ENCODE measurements at regions not wholly inside any gene's neighbourhood (a gene's known extent, or its start where the extent isn't known, plus 50 kb on each side); places are given as distances from the start of the nearest gene placed in this dataset.

DNA sequence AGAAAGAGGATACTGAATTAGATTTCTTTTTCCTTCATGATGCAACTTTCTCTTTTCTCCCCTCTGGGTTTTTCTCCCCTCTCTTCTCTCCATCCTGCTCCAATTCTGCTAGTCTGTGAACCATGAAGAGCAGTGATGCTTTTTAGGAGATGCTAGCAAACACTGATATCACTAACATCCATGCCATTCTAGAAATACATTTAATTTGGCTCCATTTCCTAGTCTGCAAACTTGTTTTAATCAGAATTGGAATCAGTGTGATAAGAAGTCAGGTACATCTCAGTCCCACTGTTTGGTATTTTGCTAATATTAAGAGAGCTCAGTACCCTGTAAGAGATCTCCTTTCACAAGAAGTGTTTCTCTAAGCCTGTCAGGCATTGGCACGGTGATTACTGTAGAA lies 437.1 kb downstream of the RWDD3 start:
- TF ChIP-seq, protein P1, sequence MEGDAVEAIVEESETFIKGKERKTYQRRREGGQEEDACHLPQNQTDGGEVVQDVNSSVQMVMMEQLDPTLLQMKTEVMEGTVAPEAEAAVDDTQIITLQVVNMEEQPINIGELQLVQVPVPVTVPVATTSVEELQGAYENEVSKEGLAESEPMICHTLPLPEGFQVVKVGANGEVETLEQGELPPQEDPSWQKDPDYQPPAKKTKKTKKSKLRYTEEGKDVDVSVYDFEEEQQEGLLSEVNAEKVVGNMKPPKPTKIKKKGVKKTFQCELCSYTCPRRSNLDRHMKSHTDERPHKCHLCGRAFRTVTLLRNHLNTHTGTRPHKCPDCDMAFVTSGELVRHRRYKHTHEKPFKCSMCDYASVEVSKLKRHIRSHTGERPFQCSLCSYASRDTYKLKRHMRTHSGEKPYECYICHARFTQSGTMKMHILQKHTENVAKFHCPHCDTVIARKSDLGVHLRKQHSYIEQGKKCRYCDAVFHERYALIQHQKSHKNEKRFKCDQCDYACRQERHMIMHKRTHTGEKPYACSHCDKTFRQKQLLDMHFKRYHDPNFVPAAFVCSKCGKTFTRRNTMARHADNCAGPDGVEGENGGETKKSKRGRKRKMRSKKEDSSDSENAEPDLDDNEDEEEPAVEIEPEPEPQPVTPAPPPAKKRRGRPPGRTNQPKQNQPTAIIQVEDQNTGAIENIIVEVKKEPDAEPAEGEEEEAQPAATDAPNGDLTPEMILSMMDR (IDR thresholded peaks at IDR 0.05): no peak
- no peak for TF ChIP-seq POLR2A (IDR thresholded peaks at IDR 0.05)
